Nephron progenitor cell (in vitro differentiated cells): ENCODE measurements at regions not wholly inside any gene's neighbourhood (a gene's known extent, or its start where the extent isn't known, plus 50 kb on each side); places are given as distances from the start of the nearest gene placed in this dataset.

Experiments
- DNase-seq: peaks from one replicate; pipeline ENCODE4 v3.0.0; 2021
- H3K27ac Mint-ChIP-seq: 2 replicates; pipeline ENCODE4 v1.8.0; 2021; ENCODE audit warnings: mild to moderate bottlenecking, moderate library complexity, mixed read lengths
- H3K27me3 Mint-ChIP-seq: 2 replicates; pipeline ENCODE4 v1.8.0; 2021; ENCODE audit warnings: mild to moderate bottlenecking, low read depth, mixed read lengths; ENCODE audit not compliant: poor library complexity
- H3K36me3 Mint-ChIP-seq: 2 replicates; pipeline ENCODE4 v1.8.0; 2021; ENCODE audit warnings: low read depth, mixed read lengths
- H3K4me1 Mint-ChIP-seq: 2 replicates; pipeline ENCODE4 v1.8.0; 2021; ENCODE audit warnings: mixed read lengths
- H3K4me3 Mint-ChIP-seq: 2 replicates; pipeline ENCODE4 v1.8.0; 2021; ENCODE audit warnings: mild to moderate bottlenecking, moderate library complexity, mixed read lengths
- H3K9me3 Mint-ChIP-seq: 2 replicates; pipeline ENCODE4 v1.8.0; 2021; ENCODE audit warnings: mild to moderate bottlenecking, moderate library complexity, mixed read lengths
- CTCF ChIP-seq: fragments of 200-600 bp; sonication (generic); IDR thresholded peaks from 2 replicates; pipeline ENCODE4 v1.5.0; 2021; ENCODE audit warnings: antibody characterized with exemption

GRCh38 chr2:187875261-187876141 lies 321.3 kb upstream of the TFPI start:
- no peak for DNase-seq
- no peaks in the 10 kb centered on the region for H3K4me1 Mint-ChIP-seq
- H3K4me3 Mint-ChIP-seq: no peak overlapping the region
- no peaks in the 10 kb centered on the region for H3K27me3 Mint-ChIP-seq
- TF ChIP-seq CTCF: no peak
- H3K9me3 Mint-ChIP-seq: no peaks in the 10 kb centered on the region
- H3K36me3 Mint-ChIP-seq: no peaks in the 10 kb centered on the region
- no peak overlapping the region for H3K27ac Mint-ChIP-seq

GRCh38 chr2:187876554-187876953 lies 322.3 kb upstream of the TFPI start:
- no peak for TF ChIP-seq CTCF
- Mint-ChIP-seq H3K27ac (no peak overlapping the region), H3K36me3 (no peaks in the 10 kb centered on the region), H3K4me3 (no peak overlapping the region), H3K9me3 (no peaks in the 10 kb centered on the region), H3K4me1 (peaks cover 9% of the 10 kb centered on the region), H3K27me3 (no peaks in the 10 kb centered on the region)
- DNase-seq: no peak

DNA sequence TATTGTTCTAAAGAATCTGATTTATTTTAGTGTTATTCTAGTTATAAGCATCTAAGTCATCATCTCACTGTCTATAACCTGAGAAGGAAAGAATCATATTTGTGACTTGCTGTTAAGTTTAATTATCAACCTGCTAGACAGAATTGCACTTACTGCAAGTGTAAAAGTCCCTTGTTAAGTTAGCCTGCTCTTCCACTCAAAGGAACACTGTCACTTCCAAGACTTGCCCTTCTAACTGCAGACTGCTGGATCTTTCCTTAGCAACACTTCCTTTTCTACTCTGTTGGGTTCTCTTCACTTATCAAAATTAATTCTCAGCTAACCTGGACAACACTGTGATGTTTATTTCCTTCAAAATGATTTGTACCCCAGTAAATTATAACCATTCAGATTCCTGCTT lies 323.2 kb upstream of the TFPI start:
- H3K9me3 Mint-ChIP-seq: no peaks in the 10 kb centered on the region
- H3K27me3 Mint-ChIP-seq: no peaks in the 10 kb centered on the region
- TF ChIP-seq CTCF: no peak
- no peak for DNase-seq
- H3K4me3 Mint-ChIP-seq: no peak overlapping the region
- H3K4me1 Mint-ChIP-seq: peaks cover 11% of the 10 kb centered on the region
- H3K27ac Mint-ChIP-seq: no peak overlapping the region
- H3K36me3 Mint-ChIP-seq: no peaks in the 10 kb centered on the region

DNA sequence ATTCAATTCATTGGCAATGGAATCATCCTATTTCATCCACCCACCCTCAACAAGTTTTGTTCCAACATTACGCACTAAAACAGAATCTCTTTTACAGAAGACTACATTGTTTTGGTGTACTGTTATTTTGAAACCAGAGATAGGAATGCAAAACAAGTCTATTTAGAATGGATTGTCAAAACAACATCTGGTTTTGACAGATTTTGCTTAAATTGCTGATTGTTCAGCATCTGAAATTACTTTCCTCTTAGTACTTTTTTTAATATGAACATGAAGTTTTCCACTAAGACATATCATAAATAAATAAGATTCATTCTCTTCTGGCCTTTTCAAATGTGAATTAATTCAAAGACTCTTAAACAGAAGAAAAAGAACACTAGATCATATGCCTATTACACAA lies 323.9 kb upstream of the TFPI start:
- no peaks in the 10 kb centered on the region for H3K36me3 Mint-ChIP-seq
- H3K27ac Mint-ChIP-seq: no peak overlapping the region
- H3K9me3 Mint-ChIP-seq: no peaks in the 10 kb centered on the region
- no peak for DNase-seq
- H3K4me3 Mint-ChIP-seq: no peak overlapping the region
- TF ChIP-seq CTCF: no peak
- no peaks in the 10 kb centered on the region for H3K27me3 Mint-ChIP-seq
- peaks cover 11% of the 10 kb centered on the region for H3K4me1 Mint-ChIP-seq

DNA sequence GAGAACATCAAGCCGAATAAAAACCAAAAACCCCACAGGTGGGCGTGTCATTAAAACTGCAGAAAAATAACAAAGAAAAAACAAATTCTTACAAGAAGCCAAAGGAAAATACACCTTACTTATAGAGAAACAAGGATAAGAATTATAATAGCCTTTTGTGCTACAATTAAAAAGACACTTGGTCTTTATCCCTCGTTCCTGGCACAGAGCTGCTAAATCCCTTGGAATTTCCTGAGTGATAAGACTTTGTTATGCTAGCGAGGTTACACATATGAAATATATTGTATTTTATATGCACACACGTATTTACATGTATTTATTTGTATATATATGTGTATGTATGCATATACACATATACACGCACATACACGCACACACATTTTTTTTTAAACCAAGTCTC lies 325.3 kb upstream of the TFPI start:
- no peak for TF ChIP-seq CTCF
- H3K36me3 Mint-ChIP-seq: no peaks in the 10 kb centered on the region
- no peak overlapping the region for H3K27ac Mint-ChIP-seq
- peaks cover 11% of the 10 kb centered on the region for H3K4me1 Mint-ChIP-seq
- H3K27me3 Mint-ChIP-seq: no peaks in the 10 kb centered on the region
- H3K4me3 Mint-ChIP-seq: no peak overlapping the region
- no peak for DNase-seq
- no peaks in the 10 kb centered on the region for H3K9me3 Mint-ChIP-seq

DNA sequence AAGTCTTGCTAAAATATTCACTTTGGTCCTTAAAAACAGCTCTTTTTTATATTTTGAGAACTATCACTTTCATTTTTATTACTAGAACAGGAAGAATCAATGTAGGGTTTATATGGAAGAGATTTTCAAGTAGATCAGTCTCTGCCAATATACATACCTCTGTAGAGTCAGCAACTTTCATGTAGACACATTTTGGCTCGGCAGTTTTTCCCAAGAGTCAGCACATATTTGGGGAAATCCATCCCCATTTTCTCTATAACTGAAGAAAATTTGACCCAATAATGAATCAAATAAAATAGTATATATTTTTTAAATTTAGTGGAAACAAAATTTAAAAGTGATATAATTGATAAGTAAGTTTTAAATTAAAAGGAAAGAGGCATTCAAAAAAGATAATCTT lies 329.8 kb upstream of the TFPI start:
- no peak overlapping the region for H3K4me3 Mint-ChIP-seq
- no peak overlapping the region for H3K27ac Mint-ChIP-seq
- no peak for DNase-seq
- no peaks in the 10 kb centered on the region for H3K36me3 Mint-ChIP-seq
- H3K4me1 Mint-ChIP-seq: peaks cover 11% of the 10 kb centered on the region
- no peak for TF ChIP-seq CTCF
- no peaks in the 10 kb centered on the region for H3K9me3 Mint-ChIP-seq
- no peaks in the 10 kb centered on the region for H3K27me3 Mint-ChIP-seq
